SH-SY5Y (cell line): ENCODE measurements at regions not wholly inside any gene's neighbourhood (a gene's known extent, or its start where the extent isn't known, plus 50 kb on each side); places are given as distances from the start of the nearest gene placed in this dataset.

ENCODE experiments used
- GATA2 ChIP-seq: IDR thresholded peaks from 2 replicates; pipeline ENCODE4 v1.6.1; 2011; ENCODE audit warnings: mild to moderate bottlenecking, low read depth, low read length
- GATA3 ChIP-seq: IDR thresholded peaks from 2 replicates; pipeline ENCODE4 v1.6.1; 2011; ENCODE audit warnings: low read depth, mild to moderate bottlenecking, low read length, moderate library complexity

DNA sequence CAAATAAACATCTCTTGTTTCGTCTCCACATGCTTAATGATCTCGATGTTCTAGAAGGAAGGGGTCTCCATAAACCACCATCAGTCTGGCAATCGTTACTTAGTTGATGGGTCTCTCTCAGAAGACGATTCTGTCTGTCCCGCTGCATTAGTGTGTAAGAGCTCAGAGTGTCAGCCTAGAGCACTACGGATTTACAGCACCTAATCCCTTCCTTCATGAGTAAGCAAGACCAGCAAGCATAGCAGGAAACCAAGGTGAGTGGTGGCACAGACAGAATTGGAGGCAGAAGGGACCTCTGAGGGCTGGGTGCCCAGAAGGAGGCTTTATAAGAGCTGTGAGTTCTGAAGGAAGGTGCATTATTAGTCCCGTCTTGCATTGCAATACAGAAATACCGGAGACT is 440.1 kb downstream of the RBFOX1 start:
- TF ChIP-seq GATA2 (no peak), GATA3 (no peak)
